Liver (tissue), 3 donors: ENCODE measurements at regions not wholly inside any gene's neighbourhood (a gene's known extent, or its start where the extent isn't known, plus 50 kb on each side); places are given as distances from the start of the nearest gene placed in this dataset.

Experiments
- CTCF ChIP-seq: fragments of 150-350 bp; IDR thresholded peaks from 2 replicates; pipeline ENCODE4 v1.5.1; 2017; ENCODE audit warnings: improper control_type of control experiment, low read depth, low read length; ENCODE audit not compliant: missing input control
- FOXA2 ChIP-seq: IDR thresholded peaks from 2 replicates; pipeline ENCODE4 v1.6.1; 2016; ENCODE audit warnings: antibody characterized with exemption
- JUND ChIP-seq, 2 donors: IDR thresholded peaks; 2 replicates each; pipeline ENCODE4 v1.6.1; 2016; ENCODE audit warnings: antibody characterized with exemption in 2 of 2
- TAF1 ChIP-seq: conservative IDR thresholded peaks from 2 replicates; pipeline ENCODE4 v1.6.1; 2016; ENCODE audit warnings: antibody characterized with exemption, mild to moderate bottlenecking
- donor health status: healthy.
- donor health status: healthy.

- TF ChIP-seq FOXA2 (no peak), CTCF (no peak), JUND (IDR thresholded peaks at IDR 0.05) (no peak), TAF1 (no peak)
These were observed 359.6 kb downstream of the BMP4 start for GRCh38 chr14:53596853-53597525.
